A673 (cell line): ENCODE measurements at regions not wholly inside any gene's neighbourhood (a gene's known extent, or its start where the extent isn't known, plus 50 kb on each side); places are given as distances from the start of the nearest gene placed in this dataset.

Source experiments
- EZH2 ChIP-seq: fragments of 200-600 bp; sonication (generic); IDR thresholded peaks from 2 replicates; pipeline ENCODE4 v1.6.1; 2017; ENCODE audit warnings: borderline replicate concordance, low read depth, mild to moderate bottlenecking, mixed read lengths, antibody characterized with exemption, low read length; ENCODE audit not compliant: poor library complexity, severe bottlenecking
- TF ChIP-seq, protein P1 (sequence below): fragments of 300-800, 200-600 bp; sonication (generic); conservative IDR thresholded peaks from 2 replicates; pipeline ENCODE4 v1.5.1; 2017; ENCODE audit warnings: low read depth, mild to moderate bottlenecking, antibody characterized with exemption, low read length, moderate library complexity, mixed read lengths

DNA sequence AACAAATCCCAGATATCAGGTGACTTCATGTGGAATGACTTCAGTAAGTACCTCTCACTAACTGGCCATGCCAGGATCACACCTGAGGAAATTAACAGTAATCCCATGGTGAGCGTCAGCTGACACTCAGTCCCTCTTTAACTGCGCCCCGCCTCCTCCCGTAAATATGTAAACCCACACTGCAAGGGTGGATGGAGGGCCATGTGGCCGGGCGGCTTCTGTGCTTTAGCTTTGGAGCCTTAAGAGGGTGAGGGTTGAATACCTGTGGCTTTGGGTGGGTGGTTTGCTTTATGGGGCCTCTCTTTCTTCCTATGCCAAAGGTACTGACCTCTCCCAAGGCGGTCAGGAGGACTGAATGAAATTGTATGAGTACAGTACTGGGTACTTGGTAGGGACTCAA lies 141.7 kb downstream of the MRM1 start:
- TF ChIP-seq, protein P1, sequence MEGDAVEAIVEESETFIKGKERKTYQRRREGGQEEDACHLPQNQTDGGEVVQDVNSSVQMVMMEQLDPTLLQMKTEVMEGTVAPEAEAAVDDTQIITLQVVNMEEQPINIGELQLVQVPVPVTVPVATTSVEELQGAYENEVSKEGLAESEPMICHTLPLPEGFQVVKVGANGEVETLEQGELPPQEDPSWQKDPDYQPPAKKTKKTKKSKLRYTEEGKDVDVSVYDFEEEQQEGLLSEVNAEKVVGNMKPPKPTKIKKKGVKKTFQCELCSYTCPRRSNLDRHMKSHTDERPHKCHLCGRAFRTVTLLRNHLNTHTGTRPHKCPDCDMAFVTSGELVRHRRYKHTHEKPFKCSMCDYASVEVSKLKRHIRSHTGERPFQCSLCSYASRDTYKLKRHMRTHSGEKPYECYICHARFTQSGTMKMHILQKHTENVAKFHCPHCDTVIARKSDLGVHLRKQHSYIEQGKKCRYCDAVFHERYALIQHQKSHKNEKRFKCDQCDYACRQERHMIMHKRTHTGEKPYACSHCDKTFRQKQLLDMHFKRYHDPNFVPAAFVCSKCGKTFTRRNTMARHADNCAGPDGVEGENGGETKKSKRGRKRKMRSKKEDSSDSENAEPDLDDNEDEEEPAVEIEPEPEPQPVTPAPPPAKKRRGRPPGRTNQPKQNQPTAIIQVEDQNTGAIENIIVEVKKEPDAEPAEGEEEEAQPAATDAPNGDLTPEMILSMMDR = no peak
- no peak for TF ChIP-seq EZH2
